Natural killer cell (primary cell): ENCODE measurements at regions not wholly inside any gene's neighbourhood (a gene's known extent, or its start where the extent isn't known, plus 50 kb on each side); places are given as distances from the start of the nearest gene placed in this dataset.
"Not testable (repeated sequence)": the region's sequence is repeated elsewhere in the genome, so short reads cannot be mapped to it uniquely, and the experiment has no call there.

Experiments used
- ATAC-seq, 3 donors: fragments of 150-1000 bp in 2 of 3; fragments of 200-7000 bp in 1 of 3; cut with Tn5 transposase; 1 replicate in 1 of 3; 2 replicates in 2 of 3; pipeline ENCODE4 v1.10.0; 2021; ENCODE audit warnings: mild to moderate bottlenecking in 2 of 3, moderate library complexity in 2 of 3
- DNase-seq, 2 donors: peaks; one replicate each; pipeline versions ENCODE4 v3.0.0 to v3.0.0-alpha.2; 2013 to 2021; ENCODE audit warnings: mixed read lengths in 1 of 2
- H3K27ac ChIP-seq: one replicate; pipeline ENCODE4 v1.5.1; 2013; ENCODE audit warnings: mild to moderate bottlenecking, low read length
- H3K27me3 ChIP-seq: one replicate; pipeline ENCODE4 v1.6.1; 2013; ENCODE audit warnings: low read length; ENCODE audit not compliant: control insufficient read depth, insufficient read depth
- H3K36me3 ChIP-seq: one replicate; pipeline ENCODE4 v1.6.1; 2013; ENCODE audit warnings: low read length; ENCODE audit not compliant: control insufficient read depth, insufficient read depth
- H3K4me1 ChIP-seq: one replicate; pipeline ENCODE4 v1.6.1; 2013; ENCODE audit warnings: low read length; ENCODE audit not compliant: control insufficient read depth, insufficient read depth
- H3K4me3 ChIP-seq: one replicate; pipeline ENCODE4 v1.5.1; 2013; ENCODE audit warnings: low read length
- H3K9me3 ChIP-seq: one replicate; pipeline ENCODE4 v1.6.1; 2013; ENCODE audit warnings: low read length; ENCODE audit not compliant: control insufficient read depth, insufficient read depth
- H3K27ac Mint-ChIP-seq, 2 donors: one replicate each; pipeline ENCODE4 v1.8.0; 2022; ENCODE audit warnings: mild to moderate bottlenecking in 2 of 2, mixed read lengths in 2 of 2, moderate library complexity in 1 of 2
- H3K27me3 Mint-ChIP-seq, 2 donors: one replicate each; pipeline ENCODE4 v1.8.0; 2022; ENCODE audit warnings: low read depth in 2 of 2, mixed read lengths in 2 of 2
- H3K36me3 Mint-ChIP-seq: one replicate; pipeline ENCODE4 v1.8.0; 2022; ENCODE audit warnings: mixed read lengths
- H3K4me1 Mint-ChIP-seq, 2 donors: one replicate each; pipeline ENCODE4 v1.8.0; 2022; ENCODE audit warnings: mixed read lengths in 2 of 2
- H3K4me3 Mint-ChIP-seq: one replicate; pipeline ENCODE4 v1.8.0; 2022; ENCODE audit warnings: mild to moderate bottlenecking, moderate library complexity, mixed read lengths
- H3K9me3 Mint-ChIP-seq, 2 donors: one replicate each; pipeline ENCODE4 v1.8.0; 2022; ENCODE audit warnings: mixed read lengths in 2 of 2
- CTCF ChIP-seq: fragments of 200-600 bp; IDR thresholded peaks from one replicate; pipeline ENCODE4 v1.8.0; 2022; ENCODE audit warnings: antibody characterized with exemption
- WGBS: methylation state at CpG from one replicate; pipeline ENCODE4 v1.1.7; 2013; ENCODE audit warnings: missing lambda C conversion rate; ENCODE audit not compliant: insufficient coverage; 5-methylcytosine and 5-hydroxymethylcytosine counted together
- intact Hi-C: fragments of 100-400 bp; cut with micrococcal nuclease; formaldehyde crosslinking; loops from one replicate; pipeline ENCODE4 v1.14.2; 2022

GRCh38 chr4:127256500-127256899, 376.3 kb upstream of the INTU start:
- Mint-ChIP-seq H3K36me3 (no peaks in the 10 kb centered on the region), H3K27ac (no peak overlapping the region), H3K27me3 (no peaks in the 10 kb centered on the region), H3K4me1 (no peaks in the 10 kb centered on the region), H3K9me3 (peaks cover 12 to 21% of the 10 kb centered on the region in 2 donors), H3K4me3 (no peak overlapping the region)
- H3K4me1 ChIP-seq = no peaks in the 10 kb centered on the region
- no peaks in the 10 kb centered on the region for H3K36me3 ChIP-seq
- no peaks in the 10 kb centered on the region for H3K27me3 ChIP-seq
- 72% methylated on average over 3 of the region's 4 CpGs for WGBS
- no peaks in the 10 kb centered on the region for H3K9me3 ChIP-seq
- TF ChIP-seq CTCF = no peak
- no peak overlapping the region for H3K4me3 ChIP-seq
- no peak for DNase-seq
- intact Hi-C loops = no loop called here
- no peak for ATAC-seq
- H3K27ac ChIP-seq = no peak overlapping the region

GRCh38 chr4:127261476-127261875, 371.3 kb upstream of the INTU start:
- Mint-ChIP-seq H3K4me1 (no peaks in the 10 kb centered on the region), H3K4me3 (no peak overlapping the region), H3K27me3 (no peaks in the 10 kb centered on the region), H3K27ac (no peak overlapping the region), H3K9me3 (peaks cover 16 to 27% of the 10 kb centered on the region in 2 donors), H3K36me3 (no peaks in the 10 kb centered on the region)
- DNase-seq = no peak
- H3K4me1 ChIP-seq = no peaks in the 10 kb centered on the region
- no peak for ATAC-seq
- TF ChIP-seq CTCF = no peak
- intact Hi-C loops = no loop called here
- no peaks in the 10 kb centered on the region for H3K27me3 ChIP-seq
- no peaks in the 10 kb centered on the region for H3K36me3 ChIP-seq
- H3K4me3 ChIP-seq = no peak overlapping the region
- WGBS = no CpG with 5 or more reads among the region's 1 CpG
- no peaks in the 10 kb centered on the region for H3K9me3 ChIP-seq
- H3K27ac ChIP-seq = no peak overlapping the region

GRCh38 chr4:127268367-127268766, 364.4 kb upstream of the INTU start:
- TF ChIP-seq CTCF = no peak
- H3K9me3 Mint-ChIP-seq = peaks cover 11 to 16% of the 10 kb centered on the region in 2 donors
- no peaks in the 10 kb centered on the region for H3K27me3 Mint-ChIP-seq
- no peak overlapping the region for H3K4me3 Mint-ChIP-seq
- no peak for DNase-seq
- WGBS = no CpG with 5 or more reads among the region's 1 CpG
- Histone ChIP-seq H3K9me3 (no peaks in the 10 kb centered on the region), H3K4me3 (no peak overlapping the region), H3K27me3 (no peaks in the 10 kb centered on the region), H3K4me1 (no peaks in the 10 kb centered on the region), H3K36me3 (no peaks in the 10 kb centered on the region), H3K27ac (no peak overlapping the region)
- no peak for ATAC-seq
- no peaks in the 10 kb centered on the region for H3K4me1 Mint-ChIP-seq
- intact Hi-C loops = no loop called here
- H3K36me3 Mint-ChIP-seq = no peaks in the 10 kb centered on the region
- H3K27ac Mint-ChIP-seq = no peak overlapping the region

- DNase-seq, H3K27ac Mint-ChIP-seq, H3K27me3 ChIP-seq, H3K27me3 Mint-ChIP-seq, ATAC-seq, H3K4me1 ChIP-seq, H3K4me3 Mint-ChIP-seq, intact Hi-C loops, H3K36me3 ChIP-seq, H3K4me3 ChIP-seq, H3K4me1 Mint-ChIP-seq, H3K27ac ChIP-seq, H3K9me3 ChIP-seq, H3K36me3 Mint-ChIP-seq: not testable (repeated sequence)
- H3K9me3 Mint-ChIP-seq = peaks cover 15 to 20% of the 10 kb centered on the region in 2 donors
- WGBS = 79% methylated on average over 3 of the region's 3 CpGs
These were observed 355.7 kb upstream of the INTU start for GRCh38 chr4:127277023-127277422.
